Mammary epithelial cell (primary cell): ENCODE measurements at regions not wholly inside any gene's neighbourhood (a gene's known extent, or its start where the extent isn't known, plus 50 kb on each side); places are given as distances from the start of the nearest gene placed in this dataset.

Source experiments
- EZH2 ChIP-seq: IDR thresholded peaks from 2 replicates; pipeline ENCODE4 v1.6.1; 2012; ENCODE audit warnings: low read length, inconsistent platforms, borderline replicate concordance
- TF ChIP-seq, protein P1 (sequence below), 2 donors: IDR thresholded peaks in 1 of 2; conservative IDR thresholded peaks in 1 of 2; 2 replicates each; pipeline ENCODE4 v1.5.1; 2011 to 2012; ENCODE audit warnings: inconsistent platforms in 2 of 2, low read length in 2 of 2, mild to moderate bottlenecking in 2 of 2, control low read depth in 1 of 2, low read depth in 1 of 2; ENCODE audit not compliant: insufficient read depth in 1 of 2; ENCODE audit errors: extremely low read depth in 1 of 2

DNA sequence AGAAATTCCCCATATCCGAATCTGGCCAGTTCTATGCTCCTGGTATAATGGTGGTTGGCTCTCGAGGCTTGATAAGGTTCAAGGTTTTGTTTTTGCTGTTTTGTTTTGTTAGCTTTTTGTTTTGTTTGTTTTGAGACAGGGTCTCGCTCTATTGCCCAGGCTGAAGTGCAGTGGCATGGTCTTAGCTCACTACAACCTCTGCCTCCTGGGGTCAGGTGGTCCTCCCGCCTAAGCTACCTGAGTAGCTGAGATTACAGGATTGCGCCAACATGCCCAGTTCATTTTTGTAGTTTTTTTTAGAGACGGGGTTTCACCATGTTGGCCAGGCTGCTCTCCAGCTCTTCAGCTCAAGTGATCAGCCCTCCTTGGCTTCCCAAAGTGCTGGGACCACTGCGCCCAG, 109.1 kb upstream of the ERRFI1 start:
- TF ChIP-seq, protein P1, sequence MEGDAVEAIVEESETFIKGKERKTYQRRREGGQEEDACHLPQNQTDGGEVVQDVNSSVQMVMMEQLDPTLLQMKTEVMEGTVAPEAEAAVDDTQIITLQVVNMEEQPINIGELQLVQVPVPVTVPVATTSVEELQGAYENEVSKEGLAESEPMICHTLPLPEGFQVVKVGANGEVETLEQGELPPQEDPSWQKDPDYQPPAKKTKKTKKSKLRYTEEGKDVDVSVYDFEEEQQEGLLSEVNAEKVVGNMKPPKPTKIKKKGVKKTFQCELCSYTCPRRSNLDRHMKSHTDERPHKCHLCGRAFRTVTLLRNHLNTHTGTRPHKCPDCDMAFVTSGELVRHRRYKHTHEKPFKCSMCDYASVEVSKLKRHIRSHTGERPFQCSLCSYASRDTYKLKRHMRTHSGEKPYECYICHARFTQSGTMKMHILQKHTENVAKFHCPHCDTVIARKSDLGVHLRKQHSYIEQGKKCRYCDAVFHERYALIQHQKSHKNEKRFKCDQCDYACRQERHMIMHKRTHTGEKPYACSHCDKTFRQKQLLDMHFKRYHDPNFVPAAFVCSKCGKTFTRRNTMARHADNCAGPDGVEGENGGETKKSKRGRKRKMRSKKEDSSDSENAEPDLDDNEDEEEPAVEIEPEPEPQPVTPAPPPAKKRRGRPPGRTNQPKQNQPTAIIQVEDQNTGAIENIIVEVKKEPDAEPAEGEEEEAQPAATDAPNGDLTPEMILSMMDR (conservative IDR thresholded peaks at IDR 0.05 in 1 of 2, IDR thresholded peaks at IDR 0.05 in 1 of 2; ENCODE audit: extremely low read depth in 1 of 2, insufficient read depth in 1 of 2, low read depth in 1 of 2, low read length in 2 of 2) = no peak
- no peak for TF ChIP-seq EZH2
